Renal pelvis (tissue), 1 donor: ENCODE measurements at regions not wholly inside any gene's neighbourhood (a gene's known extent, or its start where the extent isn't known, plus 50 kb on each side); places are given as distances from the start of the nearest gene placed in this dataset.

Experiments
- DNase-seq: peaks from one replicate; pipeline ENCODE4 v3.0.0-alpha.2; 2013

- no peak for DNase-seq
Measured at GRCh38 chr18:22113144-22113844, 56.1 kb upstream of the GATA6 start.

- no peak for DNase-seq
Measured at GRCh38 chr18:22114526-22115321, 54.7 kb upstream of the GATA6 start.

- no peak for DNase-seq
Measured at GRCh38 chr18:22115573-22115972, 53.8 kb upstream of the GATA6 start.
